CD4-positive, CD25-positive, alpha-beta regulatory T cell (primary cell): ENCODE measurements at regions not wholly inside any gene's neighbourhood (a gene's known extent, or its start where the extent isn't known, plus 50 kb on each side); places are given as distances from the start of the nearest gene placed in this dataset.

Source experiments
- ATAC-seq, 2 donors: fragments of 150-1000 bp; cut with Tn5 transposase; one replicate each; pipeline ENCODE4 v1.10.0; 2021; ENCODE audit warnings: low read depth in 2 of 2, moderate number of reproducible peaks in 2 of 2, moderate library complexity in 1 of 2
- DNase-seq, 3 donors: peaks; one replicate each; pipeline versions ENCODE4 v3.0.0 to v3.0.0-alpha.2; 2012 to 2022; ENCODE audit warnings: mixed read lengths in 1 of 3
- H3K27ac ChIP-seq: one replicate; pipeline ENCODE4 v1.7.0; 2013; ENCODE audit warnings: mild to moderate bottlenecking, low read length; ENCODE audit not compliant: insufficient read depth, poor library complexity, severe bottlenecking
- H3K27me3 ChIP-seq: one replicate; pipeline ENCODE4 v1.7.0; 2013; ENCODE audit warnings: low read length; ENCODE audit not compliant: control insufficient read depth, insufficient read depth
- H3K36me3 ChIP-seq: one replicate; pipeline ENCODE4 v1.7.0; 2013; ENCODE audit warnings: mild to moderate bottlenecking, low read length, moderate library complexity; ENCODE audit not compliant: control insufficient read depth, insufficient read depth
- H3K4me1 ChIP-seq: 2 replicates; pipeline ENCODE4 v1.7.0; 2013; ENCODE audit warnings: mild to moderate bottlenecking, low read length; ENCODE audit not compliant: insufficient read depth, control insufficient read depth, poor library complexity, severe bottlenecking
- H3K4me3 ChIP-seq: one replicate; pipeline ENCODE4 v1.7.0; 2013; ENCODE audit warnings: low read depth, mild to moderate bottlenecking, low read length, moderate library complexity
- H3K9me3 ChIP-seq, 2 experiments: 1 replicate in 1 of 2; 2 replicates in 1 of 2; pipeline ENCODE4 v1.7.0; 2013; ENCODE audit warnings: low read length in 2 of 2, mild to moderate bottlenecking in 1 of 2, moderate library complexity in 1 of 2; ENCODE audit not compliant: control insufficient read depth in 2 of 2
- H3K27ac Mint-ChIP-seq, 3 donors: one replicate each; pipeline ENCODE4 v1.8.0; 2020 to 2022; ENCODE audit warnings: mild to moderate bottlenecking in 3 of 3, mixed read lengths in 3 of 3, moderate library complexity in 2 of 3
- H3K27me3 Mint-ChIP-seq: one replicate; pipeline ENCODE4 v1.8.0; 2022; ENCODE audit warnings: mild to moderate bottlenecking, mixed read lengths
- H3K36me3 Mint-ChIP-seq: one replicate; pipeline ENCODE4 v1.8.0; 2020; ENCODE audit warnings: mixed read lengths
- H3K4me1 Mint-ChIP-seq, 4 donors: one replicate each; pipeline ENCODE4 v1.8.0; 2020 to 2022; ENCODE audit warnings: mixed read lengths in 4 of 4, mild to moderate bottlenecking in 1 of 4
- H3K4me3 Mint-ChIP-seq, 4 donors: one replicate each; pipeline ENCODE4 v1.8.0; 2020 to 2022; ENCODE audit warnings: mild to moderate bottlenecking in 4 of 4, mixed read lengths in 4 of 4, moderate library complexity in 3 of 4
- H3K9me3 Mint-ChIP-seq, 7 donors: one replicate each; pipeline ENCODE4 v1.8.0; 2020 to 2022; ENCODE audit warnings: mixed read lengths in 7 of 7, mild to moderate bottlenecking in 3 of 7, moderate library complexity in 2 of 7

- no peak for ATAC-seq
- no peak overlapping the region for H3K27ac ChIP-seq
- H3K36me3 Mint-ChIP-seq: no peaks in the 10 kb centered on the region
- peaks cover 14% of the 10 kb centered on the region for H3K27me3 Mint-ChIP-seq
- no peaks in the 10 kb centered on the region for H3K9me3 ChIP-seq
- no peak overlapping the region for H3K4me3 Mint-ChIP-seq
- H3K27ac Mint-ChIP-seq: no peak overlapping the region
- no peaks in the 10 kb centered on the region for H3K4me1 ChIP-seq
- no peak for DNase-seq
- no peaks in the 10 kb centered on the region for H3K27me3 ChIP-seq
- peaks cover 0 to 2% (median 0%) of the 10 kb centered on the region in 7 donors for H3K9me3 Mint-ChIP-seq
- no peaks in the 10 kb centered on the region for H3K36me3 ChIP-seq
- no peak overlapping the region for H3K4me3 ChIP-seq
- peaks cover 0 to 6% (median 1%) of the 10 kb centered on the region in 4 donors for H3K4me1 Mint-ChIP-seq
Observed at GRCh38 chr11:104588970-104589369, 309.3 kb downstream of the CASP12 start.

GRCh38 chr11:104588446-104588845, 309.8 kb downstream of the CASP12 start:
- no peaks in the 10 kb centered on the region for H3K36me3 Mint-ChIP-seq
- H3K4me1 Mint-ChIP-seq: peaks cover 0 to 6% (median 0%) of the 10 kb centered on the region in 4 donors
- DNase-seq (no peak), ATAC-seq (no peak)
- no peak overlapping the region for H3K4me3 Mint-ChIP-seq
- H3K27me3 ChIP-seq: no peaks in the 10 kb centered on the region
- H3K27ac Mint-ChIP-seq: no peak overlapping the region
- H3K4me3 ChIP-seq: no peak overlapping the region
- H3K36me3 ChIP-seq: no peaks in the 10 kb centered on the region
- H3K9me3 ChIP-seq: no peaks in the 10 kb centered on the region
- peaks cover 0 to 2% (median 0%) of the 10 kb centered on the region in 7 donors for H3K9me3 Mint-ChIP-seq
- H3K27ac ChIP-seq: no peak overlapping the region
- no peaks in the 10 kb centered on the region for H3K4me1 ChIP-seq
- H3K27me3 Mint-ChIP-seq: peaks cover 14% of the 10 kb centered on the region

GRCh38 chr11:104584823-104585222, 313.4 kb downstream of the CASP12 start:
- Mint-ChIP-seq H3K4me3 (no peak overlapping the region), H3K27ac (no peak overlapping the region), H3K27me3 (peaks cover 8% of the 10 kb centered on the region), H3K4me1 (peaks cover 0 to 2% (median 0%) of the 10 kb centered on the region in 4 donors), H3K9me3 (peaks cover 0 to 2% (median 0%) of the 10 kb centered on the region in 7 donors), H3K36me3 (no peaks in the 10 kb centered on the region)
- H3K4me3 ChIP-seq: no peak overlapping the region
- ATAC-seq (no peak), DNase-seq (no peak)
- no peaks in the 10 kb centered on the region for H3K9me3 ChIP-seq
- no peaks in the 10 kb centered on the region for H3K36me3 ChIP-seq
- H3K27me3 ChIP-seq: no peaks in the 10 kb centered on the region
- H3K4me1 ChIP-seq: no peaks in the 10 kb centered on the region
- no peak overlapping the region for H3K27ac ChIP-seq

GRCh38 chr11:104583857-104584256, 314.4 kb downstream of the CASP12 start:
- no peaks in the 10 kb centered on the region for H3K9me3 ChIP-seq
- H3K4me3 ChIP-seq: no peak overlapping the region
- Mint-ChIP-seq H3K36me3 (no peaks in the 10 kb centered on the region), H3K27me3 (peaks cover 8% of the 10 kb centered on the region), H3K27ac (no peak overlapping the region), H3K4me1 (no peaks in the 10 kb centered on the region), H3K4me3 (no peak overlapping the region), H3K9me3 (peaks cover 0 to 2% (median 0%) of the 10 kb centered on the region in 7 donors)
- ATAC-seq (no peak), DNase-seq (no peak)
- H3K4me1 ChIP-seq: no peaks in the 10 kb centered on the region
- H3K27ac ChIP-seq: no peak overlapping the region
- no peaks in the 10 kb centered on the region for H3K27me3 ChIP-seq
- H3K36me3 ChIP-seq: no peaks in the 10 kb centered on the region

GRCh38 chr11:104582431-104582830, 315.8 kb downstream of the CASP12 start:
- H3K27me3 Mint-ChIP-seq: peaks cover 8% of the 10 kb centered on the region
- peaks cover 0 to 4% (median 0%) of the 10 kb centered on the region in 7 donors for H3K9me3 Mint-ChIP-seq

GRCh38 chr11:104581246-104581980, 316.8 kb downstream of the CASP12 start:
- no peak overlapping the region for H3K4me3 Mint-ChIP-seq

More at GRCh38 chr11:104582431-104582830, 315.8 kb downstream of the CASP12 start:
- Mint-ChIP-seq H3K36me3 (no peaks in the 10 kb centered on the region), H3K4me3 (no peak overlapping the region), H3K27ac (no peak overlapping the region), H3K4me1 (no peaks in the 10 kb centered on the region)
- Histone ChIP-seq H3K27ac (no peak overlapping the region), H3K4me3 (no peak overlapping the region), H3K27me3 (no peaks in the 10 kb centered on the region), H3K4me1 (no peaks in the 10 kb centered on the region), H3K9me3 (no peaks in the 10 kb centered on the region), H3K36me3 (no peaks in the 10 kb centered on the region)
- ATAC-seq: no peak
- DNase-seq: no peak

GRCh38 chr11:104573441-104573990, 324.7 kb downstream of the CASP12 start:
- no peaks in the 10 kb centered on the region for H3K9me3 ChIP-seq
- no peaks in the 10 kb centered on the region for H3K27me3 ChIP-seq
- no peaks in the 10 kb centered on the region for H3K4me1 Mint-ChIP-seq
- no peak overlapping the region for H3K4me3 ChIP-seq
- no peaks in the 10 kb centered on the region for H3K36me3 Mint-ChIP-seq
- ATAC-seq (no peak), DNase-seq (no peak)
- no peak overlapping the region for H3K27ac Mint-ChIP-seq
- H3K27ac ChIP-seq: no peak overlapping the region
- H3K4me1 ChIP-seq: no peaks in the 10 kb centered on the region
- H3K4me3 Mint-ChIP-seq: no peak overlapping the region
- H3K27me3 Mint-ChIP-seq: no peaks in the 10 kb centered on the region
- peaks cover 0 to 9% (median 6%) of the 10 kb centered on the region in 7 donors for H3K9me3 Mint-ChIP-seq
- no peaks in the 10 kb centered on the region for H3K36me3 ChIP-seq

More at GRCh38 chr11:104581246-104581980, 316.8 kb downstream of the CASP12 start:
- no peak for DNase-seq
- H3K4me3 ChIP-seq: no peak overlapping the region
- Mint-ChIP-seq H3K27ac (no peak overlapping the region), H3K9me3 (peaks cover 0 to 4% (median 0%) of the 10 kb centered on the region in 7 donors), H3K27me3 (peaks cover 8% of the 10 kb centered on the region), H3K36me3 (no peaks in the 10 kb centered on the region), H3K4me1 (no peaks in the 10 kb centered on the region)
- no peaks in the 10 kb centered on the region for H3K27me3 ChIP-seq
- H3K4me1 ChIP-seq: no peaks in the 10 kb centered on the region
- no peaks in the 10 kb centered on the region for H3K36me3 ChIP-seq
- no peak overlapping the region for H3K27ac ChIP-seq
- ATAC-seq: no peak
- no peaks in the 10 kb centered on the region for H3K9me3 ChIP-seq

GRCh38 chr11:104572279-104572678, 326.0 kb downstream of the CASP12 start:
- Mint-ChIP-seq H3K4me1 (no peaks in the 10 kb centered on the region), H3K27me3 (no peaks in the 10 kb centered on the region), H3K36me3 (no peaks in the 10 kb centered on the region), H3K4me3 (no peak overlapping the region), H3K9me3 (peaks cover 0 to 7% (median 6%) of the 10 kb centered on the region in 7 donors), H3K27ac (no peak overlapping the region)
- Histone ChIP-seq H3K4me1 (no peaks in the 10 kb centered on the region), H3K9me3 (no peaks in the 10 kb centered on the region), H3K4me3 (no peak overlapping the region), H3K36me3 (no peaks in the 10 kb centered on the region), H3K27ac (no peak overlapping the region), H3K27me3 (no peaks in the 10 kb centered on the region)
- ATAC-seq (no peak), DNase-seq (no peak)
